Caco-2 (cell line): ENCODE measurements at regions not wholly inside any gene's neighbourhood (a gene's known extent, or its start where the extent isn't known, plus 50 kb on each side); places are given as distances from the start of the nearest gene placed in this dataset.

Experiments
- BruUV-seq: library from RNA; stranded (reverse); fragments of 400-500 nt; replicated peaks from 2 replicates; lab custom pipeline; 2021; lab: Mats Ljungman, UMichigan
- CTCF ChIA-PET: fragments of 300-600 bp; sonication (Branson Sonifier 250); formaldehyde crosslinking; loops from one replicate; lab custom pipeline; 2022; ENCODE audit warnings: antibody characterized with exemption; lab: Charles Lee
- POLR2A ChIA-PET: fragments of 300-600 bp; sonication (Branson Sonifier 250); formaldehyde crosslinking; loops from one replicate; lab custom pipeline; 2022; ENCODE audit warnings: antibody characterized with exemption; lab: Charles Lee
- DNase-seq, 2 experiments: peaks; one replicate each; pipeline versions ENCODE4 v3.0.0 to v3.0.0-alpha.2; 2020 to 2022
- H3K27me3 ChIP-seq: replicated peaks from 2 replicates; pipeline ENCODE4 v1.6.0; 2011; ENCODE audit warnings: low read length; ENCODE audit not compliant: control insufficient read depth, insufficient read depth
- H3K36me3 ChIP-seq: 2 replicates; pipeline ENCODE4 v1.5.1; 2011; ENCODE audit warnings: low read length; ENCODE audit not compliant: control insufficient read depth, insufficient read depth
- H3K4me1 ChIP-seq: fragments of 250-450 bp; sonication (Bioruptor Pico); 2 replicates; pipeline ENCODE4 v1.5.1; 2020; ENCODE audit warnings: mild to moderate bottlenecking
- H3K4me3 ChIP-seq: 2 replicates; pipeline ENCODE4 v1.5.1; 2011; ENCODE audit warnings: low read depth, mild to moderate bottlenecking, control low read depth, low read length
- H3K9me3 ChIP-seq: fragments of 250-450 bp; sonication (Bioruptor Pico); 2 replicates; pipeline ENCODE4 v1.5.1; 2020; ENCODE audit warnings: mild to moderate bottlenecking, moderate library complexity
- H3K27ac Mint-ChIP-seq: one replicate; pipeline ENCODE4 v1.8.0; 2022; ENCODE audit warnings: mixed read lengths; ENCODE audit not compliant: unreplicated experiment
- H3K27me3 Mint-ChIP-seq: one replicate; pipeline ENCODE4 v1.8.0; 2022; ENCODE audit warnings: mixed read lengths; ENCODE audit not compliant: insufficient read depth, unreplicated experiment
- H3K36me3 Mint-ChIP-seq: one replicate; pipeline ENCODE4 v1.8.0; 2022; ENCODE audit warnings: mild to moderate bottlenecking, mixed read lengths; ENCODE audit not compliant: insufficient read depth, unreplicated experiment
- H3K4me1 Mint-ChIP-seq: one replicate; pipeline ENCODE4 v1.8.0; 2022; ENCODE audit warnings: low read depth, mixed read lengths; ENCODE audit not compliant: unreplicated experiment
- H3K4me3 Mint-ChIP-seq: one replicate; pipeline ENCODE4 v1.8.0; 2022; ENCODE audit warnings: mild to moderate bottlenecking, moderate library complexity, mixed read lengths; ENCODE audit not compliant: unreplicated experiment
- H3K9me3 Mint-ChIP-seq: one replicate; pipeline ENCODE4 v1.8.0; 2022; ENCODE audit warnings: mixed read lengths; ENCODE audit not compliant: unreplicated experiment
- intact Hi-C: fragments of 100-400 bp; cut with micrococcal nuclease; formaldehyde crosslinking; loops from one replicate; pipeline ENCODE4 v1.10.0; 2022; ENCODE audit not compliant: unreplicated experiment
- TF ChIP-seq, protein P1 (sequence below), 2 experiments: fragments of 200-600 bp in 1 of 2; IDR thresholded peaks; 1 replicate in 1 of 2; 2 replicates in 1 of 2; pipeline versions ENCODE4 v1.5.1 to v1.8.0; 2011 to 2022; ENCODE audit warnings: antibody characterized with exemption in 1 of 2, control low read depth in 1 of 2, inconsistent platforms in 1 of 2, low read depth in 1 of 2, low read length in 1 of 2, mild to moderate bottlenecking in 1 of 2, moderate library complexity in 1 of 2; ENCODE audit not compliant: insufficient read depth in 1 of 2, severe bottlenecking in 1 of 2, unreplicated experiment in 1 of 2

DNA sequence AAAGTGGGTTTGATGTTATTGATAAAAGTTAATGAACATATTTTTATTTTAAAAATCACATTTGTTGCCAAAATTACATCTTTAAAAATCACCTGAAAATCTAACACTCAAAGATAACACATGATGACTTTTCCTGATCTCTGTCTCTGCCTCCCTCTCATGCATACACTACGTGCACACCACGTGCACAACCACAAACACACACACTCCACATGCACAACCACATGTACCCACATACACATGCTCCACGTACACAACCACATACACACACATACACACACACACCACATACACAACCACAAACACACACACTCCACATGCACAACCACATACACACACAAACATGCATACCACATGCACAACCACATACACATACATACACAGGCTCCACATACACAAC is 61.8 kb upstream of the TMEM132C start:
- no peaks in the 10 kb centered on the region for H3K36me3 Mint-ChIP-seq
- ChIA-PET CTCF (no interaction called here), POLR2A (no interaction called here)
- TF ChIP-seq, protein P1, sequence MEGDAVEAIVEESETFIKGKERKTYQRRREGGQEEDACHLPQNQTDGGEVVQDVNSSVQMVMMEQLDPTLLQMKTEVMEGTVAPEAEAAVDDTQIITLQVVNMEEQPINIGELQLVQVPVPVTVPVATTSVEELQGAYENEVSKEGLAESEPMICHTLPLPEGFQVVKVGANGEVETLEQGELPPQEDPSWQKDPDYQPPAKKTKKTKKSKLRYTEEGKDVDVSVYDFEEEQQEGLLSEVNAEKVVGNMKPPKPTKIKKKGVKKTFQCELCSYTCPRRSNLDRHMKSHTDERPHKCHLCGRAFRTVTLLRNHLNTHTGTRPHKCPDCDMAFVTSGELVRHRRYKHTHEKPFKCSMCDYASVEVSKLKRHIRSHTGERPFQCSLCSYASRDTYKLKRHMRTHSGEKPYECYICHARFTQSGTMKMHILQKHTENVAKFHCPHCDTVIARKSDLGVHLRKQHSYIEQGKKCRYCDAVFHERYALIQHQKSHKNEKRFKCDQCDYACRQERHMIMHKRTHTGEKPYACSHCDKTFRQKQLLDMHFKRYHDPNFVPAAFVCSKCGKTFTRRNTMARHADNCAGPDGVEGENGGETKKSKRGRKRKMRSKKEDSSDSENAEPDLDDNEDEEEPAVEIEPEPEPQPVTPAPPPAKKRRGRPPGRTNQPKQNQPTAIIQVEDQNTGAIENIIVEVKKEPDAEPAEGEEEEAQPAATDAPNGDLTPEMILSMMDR (IDR thresholded peaks at IDR 0.05; ENCODE audit: insufficient read depth in 1 of 2, low read depth in 1 of 2, low read length in 1 of 2, severe bottlenecking in 1 of 2, unreplicated experiment in 1 of 2): no peak
- no peaks in the 10 kb centered on the region for H3K27me3 ChIP-seq
- no TSS peak for BruUV-seq
- no peaks in the 10 kb centered on the region for H3K4me1 Mint-ChIP-seq
- peaks cover 2% of the 10 kb centered on the region for H3K9me3 Mint-ChIP-seq
- peaks cover 2% of the 10 kb centered on the region; the same call in 1 of the 2 replicates for H3K9me3 ChIP-seq
- no peak overlapping the region for H3K27ac Mint-ChIP-seq
- no peak for DNase-seq
- intact Hi-C loops: no loop called here
- H3K4me3 ChIP-seq: no peak overlapping the region
- H3K36me3 ChIP-seq: no peaks in the 10 kb centered on the region
- H3K4me3 Mint-ChIP-seq: no peak overlapping the region
- no peaks in the 10 kb centered on the region for H3K4me1 ChIP-seq
- H3K27me3 Mint-ChIP-seq: no peaks in the 10 kb centered on the region

DNA sequence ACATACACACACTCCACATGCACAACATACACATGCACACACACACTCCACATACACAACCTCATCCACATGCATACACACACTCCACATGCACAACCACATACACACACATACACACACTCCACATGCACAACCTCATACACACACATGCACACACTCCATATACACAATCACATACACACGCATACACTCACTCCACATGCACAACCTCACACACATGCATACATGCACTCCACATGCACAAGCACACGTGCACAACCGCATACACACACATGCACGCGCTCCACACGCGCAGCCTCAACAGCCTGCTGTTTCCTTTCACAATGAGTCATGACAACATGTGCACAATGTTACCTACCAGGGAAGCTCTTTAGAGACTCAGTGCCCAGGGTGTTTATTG is 61.2 kb upstream of the TMEM132C start:
- Histone ChIP-seq H3K9me3 (peaks cover 2% of the 10 kb centered on the region; the same call in 1 of the 2 replicates), H3K4me1 (no peaks in the 10 kb centered on the region), H3K36me3 (no peaks in the 10 kb centered on the region), H3K27me3 (no peaks in the 10 kb centered on the region), H3K4me3 (no peak overlapping the region)
- H3K9me3 Mint-ChIP-seq: peaks cover 2% of the 10 kb centered on the region
- TF ChIP-seq, protein P1 (IDR thresholded peaks at IDR 0.05; ENCODE audit: insufficient read depth in 1 of 2, low read depth in 1 of 2, low read length in 1 of 2, severe bottlenecking in 1 of 2, unreplicated experiment in 1 of 2): no peak
- ChIA-PET POLR2A (no interaction called here), CTCF (no interaction called here)
- no peaks in the 10 kb centered on the region for H3K36me3 Mint-ChIP-seq
- H3K27me3 Mint-ChIP-seq: no peaks in the 10 kb centered on the region
- H3K27ac Mint-ChIP-seq: no peak overlapping the region
- no peaks in the 10 kb centered on the region for H3K4me1 Mint-ChIP-seq
- BruUV-seq: no TSS peak
- DNase-seq: no peak
- intact Hi-C loops: no loop called here
- no peak overlapping the region for H3K4me3 Mint-ChIP-seq
